ENCODE measurements at regions not wholly inside any gene's neighbourhood (a gene's known extent, or its start where the extent isn't known, plus 50 kb on each side); places are given as distances from the start of the nearest gene placed in this dataset.

GRCh38 chr20:60211618-60212463 lies 253.6 kb downstream of the CDH26 start:
- no peak for TF ChIP-seq CTCF (conservative IDR thresholded peaks at IDR 0.05; ENCODE audit: control insufficient read depth, insufficient read depth, low read depth, low read length)
- no peak overlapping the region for H3K4me3 ChIP-seq (ENCODE audit: control insufficient read depth, low read depth, low read length)
- no peak for DNase-seq (ENCODE audit: low read depth)

GRCh38 chr20:60212695-60213094 lies 254.5 kb downstream of the CDH26 start:
- no peak overlapping the region for H3K4me3 ChIP-seq (ENCODE audit: control insufficient read depth, low read depth, low read length)
- no peak for DNase-seq (ENCODE audit: low read depth)
- no peak for TF ChIP-seq CTCF (conservative IDR thresholded peaks at IDR 0.05; ENCODE audit: control insufficient read depth, insufficient read depth, low read depth, low read length)

- TF ChIP-seq CTCF (conservative IDR thresholded peaks at IDR 0.05; ENCODE audit: control insufficient read depth, insufficient read depth, low read depth, low read length), result no peak
- H3K4me3 ChIP-seq (ENCODE audit: control insufficient read depth, low read depth, low read length), result no peak overlapping the region
- no peak for DNase-seq (ENCODE audit: low read depth)
Observed at GRCh38 chr20:60213126-60213893, 255.1 kb downstream of the CDH26 start.

- H3K4me3 ChIP-seq (ENCODE audit: control insufficient read depth, low read depth, low read length), result no peak overlapping the region
- TF ChIP-seq CTCF (conservative IDR thresholded peaks at IDR 0.05; ENCODE audit: control insufficient read depth, insufficient read depth, low read depth, low read length), result no peak
- peak; percentile 35 for DNase-seq (ENCODE audit: low read depth)
Observed at GRCh38 chr20:60214901-60215815, 256.9 kb downstream of the CDH26 start.

- no peak overlapping the region for H3K4me3 ChIP-seq (ENCODE audit: control insufficient read depth, low read depth, low read length)
- TF ChIP-seq CTCF (conservative IDR thresholded peaks at IDR 0.05; ENCODE audit: control insufficient read depth, insufficient read depth, low read depth, low read length), result no peak
- DNase-seq (ENCODE audit: low read depth), result no peak
Observed at GRCh38 chr20:60215816-60216730, 257.9 kb downstream of the CDH26 start.

Data from fibroblast of mammary gland (primary cell).